Transverse colon (tissue), 3 donors: ENCODE measurements at regions not wholly inside any gene's neighbourhood (a gene's known extent, or its start where the extent isn't known, plus 50 kb on each side); places are given as distances from the start of the nearest gene placed in this dataset.

Source experiments
- CTCF ChIP-seq, 5 experiments: fragments of 200-600 bp in 3 of 5; fragments of 450-650 bp in 2 of 5; sonication (generic) in 3 of 5; IDR thresholded peaks; 1 replicate in 2 of 5; 2 replicates in 3 of 5; pipeline ENCODE4 v1.5.1; 2016 to 2017; ENCODE audit warnings: antibody characterized with exemption in 5 of 5, inconsistent platforms in 3 of 5, mild to moderate bottlenecking in 2 of 5, moderate library complexity in 1 of 5
- POLR2A ChIP-seq: fragments of 450-650 bp; IDR thresholded peaks from one replicate; pipeline ENCODE4 v1.6.1; 2016; ENCODE audit warnings: antibody characterized with exemption, mild to moderate bottlenecking, moderate library complexity

- TF ChIP-seq POLR2A (no peak), CTCF (IDR thresholded peaks at IDR 0.05) (no peak)
Measured at GRCh38 chr13:61779456-61779855, 363.8 kb upstream of the PCDH20 start.
